ENCODE measurements at regions not wholly inside any gene's neighbourhood (a gene's known extent, or its start where the extent isn't known, plus 50 kb on each side); places are given as distances from the start of the nearest gene placed in this dataset.
"Not testable (repeated sequence)": the region's sequence is repeated elsewhere in the genome, so short reads cannot be mapped to it uniquely, and the experiment has no call there.

DNA sequence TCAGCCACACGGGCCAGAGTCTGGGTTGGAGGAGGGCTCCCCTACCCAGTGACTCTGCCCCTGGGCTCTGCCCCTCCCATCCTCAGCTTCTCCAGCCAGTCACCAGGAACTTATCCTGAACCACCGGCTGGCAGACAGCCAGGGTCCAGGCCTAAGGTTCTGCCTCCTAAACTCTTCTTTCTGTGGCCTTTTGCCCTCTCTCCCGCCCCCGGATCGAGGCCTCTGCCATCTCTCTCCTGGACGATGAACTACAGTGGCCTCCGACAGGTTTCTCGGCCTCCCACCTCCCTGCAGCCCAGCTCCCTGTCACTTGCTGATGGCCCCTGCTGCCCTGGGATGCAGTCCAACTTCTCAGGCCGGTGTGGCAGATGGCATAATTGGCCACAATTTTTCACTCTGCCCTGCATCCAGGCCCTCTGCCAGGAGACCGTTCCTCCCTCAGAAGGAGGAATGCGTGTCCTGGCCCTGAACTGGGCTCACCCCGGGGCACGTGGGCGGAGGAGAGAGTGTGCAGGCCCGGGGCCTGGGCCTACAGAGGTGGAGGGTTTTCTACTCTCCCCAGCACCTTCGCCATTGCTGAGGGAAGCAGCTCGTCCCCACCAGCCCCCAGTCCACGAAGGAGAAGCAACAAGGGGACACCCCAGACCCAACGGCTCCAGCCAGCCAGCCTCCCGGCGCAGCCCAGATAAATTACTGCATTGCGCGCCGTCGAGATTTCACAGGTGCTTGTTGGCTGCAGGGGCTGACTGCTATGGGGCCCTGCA lies 81.9 kb upstream of the LRPAP1 start:
- Histone ChIP-seq H3K4me1 (ENCODE audit: insufficient read depth, poor library complexity, severe bottlenecking) (no peaks in the 10 kb centered on the region), H3K36me3 (ENCODE audit: low read depth) (no peaks in the 10 kb centered on the region), H3K9me3 (ENCODE audit: severe bottlenecking) (no peaks in the 10 kb centered on the region), H3K27me3 (ENCODE audit: insufficient read depth, poor library complexity, severe bottlenecking) (peaks cover 5% of the 10 kb centered on the region), H3K27ac (ENCODE audit: poor library complexity, severe bottlenecking) (no peak overlapping the region), H3K4me3 (ENCODE audit: severe bottlenecking) (no peak overlapping the region)
- TF ChIP-seq, protein P1, sequence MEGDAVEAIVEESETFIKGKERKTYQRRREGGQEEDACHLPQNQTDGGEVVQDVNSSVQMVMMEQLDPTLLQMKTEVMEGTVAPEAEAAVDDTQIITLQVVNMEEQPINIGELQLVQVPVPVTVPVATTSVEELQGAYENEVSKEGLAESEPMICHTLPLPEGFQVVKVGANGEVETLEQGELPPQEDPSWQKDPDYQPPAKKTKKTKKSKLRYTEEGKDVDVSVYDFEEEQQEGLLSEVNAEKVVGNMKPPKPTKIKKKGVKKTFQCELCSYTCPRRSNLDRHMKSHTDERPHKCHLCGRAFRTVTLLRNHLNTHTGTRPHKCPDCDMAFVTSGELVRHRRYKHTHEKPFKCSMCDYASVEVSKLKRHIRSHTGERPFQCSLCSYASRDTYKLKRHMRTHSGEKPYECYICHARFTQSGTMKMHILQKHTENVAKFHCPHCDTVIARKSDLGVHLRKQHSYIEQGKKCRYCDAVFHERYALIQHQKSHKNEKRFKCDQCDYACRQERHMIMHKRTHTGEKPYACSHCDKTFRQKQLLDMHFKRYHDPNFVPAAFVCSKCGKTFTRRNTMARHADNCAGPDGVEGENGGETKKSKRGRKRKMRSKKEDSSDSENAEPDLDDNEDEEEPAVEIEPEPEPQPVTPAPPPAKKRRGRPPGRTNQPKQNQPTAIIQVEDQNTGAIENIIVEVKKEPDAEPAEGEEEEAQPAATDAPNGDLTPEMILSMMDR (IDR thresholded peaks at IDR 0.05; ENCODE audit: poor library complexity, severe bottlenecking): no peak
- DNase-seq (ENCODE audit: low spot score) (no peak), ATAC-seq (ENCODE audit: low read depth) (no peak)

DNA sequence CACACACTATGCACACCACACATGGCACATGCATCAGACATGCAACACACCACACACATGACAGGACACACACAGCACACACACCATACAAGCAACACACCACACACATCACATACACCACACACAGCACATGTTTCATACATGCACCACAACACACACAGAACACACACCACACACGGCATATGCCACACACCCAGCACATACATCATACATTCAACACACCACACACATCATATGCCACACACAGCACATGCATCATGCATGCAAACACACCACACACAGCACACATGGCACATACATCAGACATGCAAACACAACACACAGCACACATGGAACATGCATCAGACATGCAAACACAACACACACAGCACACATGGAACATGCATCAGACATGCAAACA lies 80.7 kb upstream of the LRPAP1 start:
- ATAC-seq (ENCODE audit: low read depth): no peak
- peaks cover 5% of the 10 kb centered on the region for H3K27me3 ChIP-seq (ENCODE audit: insufficient read depth, poor library complexity, severe bottlenecking)
- H3K36me3 ChIP-seq (ENCODE audit: low read depth): no peaks in the 10 kb centered on the region
- DNase-seq (ENCODE audit: low spot score): no peak
- H3K4me1 ChIP-seq (ENCODE audit: insufficient read depth, poor library complexity, severe bottlenecking): no peaks in the 10 kb centered on the region
- TF ChIP-seq, protein P1 (IDR thresholded peaks at IDR 0.05; ENCODE audit: poor library complexity, severe bottlenecking): no peak
- no peaks in the 10 kb centered on the region for H3K9me3 ChIP-seq (ENCODE audit: severe bottlenecking)
- H3K27ac ChIP-seq (ENCODE audit: poor library complexity, severe bottlenecking): no peak overlapping the region
- H3K4me3 ChIP-seq (ENCODE audit: severe bottlenecking): no peak overlapping the region

DNA sequence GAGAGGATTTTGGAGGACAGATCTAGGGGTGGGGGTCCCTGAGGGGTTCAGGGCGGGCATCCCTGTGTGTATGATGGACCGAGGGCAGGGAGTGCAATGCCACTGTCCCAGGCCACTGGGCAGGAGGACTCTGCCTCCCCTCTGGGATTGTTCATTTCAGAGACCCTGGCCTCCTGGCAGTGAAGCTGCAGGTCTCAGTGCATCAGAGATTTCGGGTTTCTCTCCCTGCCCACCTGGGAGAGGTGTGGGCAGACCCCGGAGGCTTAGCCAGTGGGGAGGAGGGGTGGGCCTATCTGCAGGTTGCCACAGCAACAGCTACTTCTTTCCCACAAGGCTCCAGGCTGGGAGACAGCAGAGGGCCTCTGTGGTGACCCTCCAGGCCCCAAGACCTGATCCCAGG lies 80.1 kb upstream of the LRPAP1 start:
- TF ChIP-seq, protein P1 (IDR thresholded peaks at IDR 0.05; ENCODE audit: poor library complexity, severe bottlenecking): no peak
- peaks cover 5% of the 10 kb centered on the region for H3K27me3 ChIP-seq (ENCODE audit: insufficient read depth, poor library complexity, severe bottlenecking)
- H3K9me3 ChIP-seq (ENCODE audit: severe bottlenecking): no peaks in the 10 kb centered on the region

DNA sequence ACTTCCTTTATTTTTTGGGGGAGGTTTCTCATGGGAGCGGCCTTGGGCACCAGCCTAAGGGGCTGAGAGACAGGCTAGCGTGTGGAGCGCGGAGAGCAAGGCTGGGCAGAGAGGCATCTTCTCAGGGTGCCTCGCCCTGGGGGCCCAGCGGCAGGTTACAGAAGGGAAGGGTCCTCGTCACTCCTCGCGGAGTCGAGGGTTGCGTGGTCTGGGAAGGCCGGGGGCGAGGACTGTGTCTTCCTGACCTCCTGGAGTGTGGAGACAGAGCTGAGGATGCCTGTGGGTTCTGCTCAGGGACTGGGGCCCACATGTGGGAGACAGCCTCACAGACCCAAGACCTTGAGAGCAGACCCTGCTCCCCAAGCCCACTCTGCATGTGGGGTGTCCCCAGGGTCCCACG lies 79.6 kb upstream of the LRPAP1 start:
- DNase-seq (ENCODE audit: low spot score): no peak
- H3K4me3 ChIP-seq (ENCODE audit: severe bottlenecking): no peak overlapping the region
- H3K36me3 ChIP-seq (ENCODE audit: low read depth): no peaks in the 10 kb centered on the region
- no peaks in the 10 kb centered on the region for H3K9me3 ChIP-seq (ENCODE audit: severe bottlenecking)
- no peak for ATAC-seq (ENCODE audit: low read depth)
- no peaks in the 10 kb centered on the region for H3K4me1 ChIP-seq (ENCODE audit: insufficient read depth, poor library complexity, severe bottlenecking)
- no peak overlapping the region for H3K27ac ChIP-seq (ENCODE audit: poor library complexity, severe bottlenecking)
- TF ChIP-seq, protein P1 (IDR thresholded peaks at IDR 0.05; ENCODE audit: poor library complexity, severe bottlenecking): no peak
- peaks cover 5% of the 10 kb centered on the region for H3K27me3 ChIP-seq (ENCODE audit: insufficient read depth, poor library complexity, severe bottlenecking)

More for the DNA sequence above, 80.1 kb upstream of the LRPAP1 start:
- Histone ChIP-seq H3K4me1 (ENCODE audit: insufficient read depth, poor library complexity, severe bottlenecking) (no peaks in the 10 kb centered on the region), H3K4me3 (ENCODE audit: severe bottlenecking) (no peak overlapping the region), H3K27ac (ENCODE audit: poor library complexity, severe bottlenecking) (no peak overlapping the region), H3K36me3 (ENCODE audit: low read depth) (no peaks in the 10 kb centered on the region)
- no peak for DNase-seq (ENCODE audit: low spot score)
- ATAC-seq (ENCODE audit: low read depth): no peak

DNA sequence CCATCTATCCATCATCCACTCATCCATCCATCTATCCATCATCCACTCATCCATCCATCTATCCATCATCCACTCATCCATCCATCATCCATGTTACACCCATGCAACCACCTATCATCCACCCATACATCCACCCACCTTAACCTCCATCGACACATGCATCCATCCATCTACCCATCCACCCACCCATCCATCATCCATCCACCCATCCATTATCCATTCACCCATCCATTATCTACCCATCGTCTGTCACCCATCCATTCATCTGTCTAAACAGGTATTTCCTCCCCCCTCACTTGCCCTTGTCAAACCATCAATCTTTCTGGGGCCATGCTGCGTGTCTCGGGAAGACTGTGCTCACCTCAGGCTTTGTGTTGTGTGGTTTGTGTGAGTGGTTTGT lies 78.6 kb upstream of the LRPAP1 start:
- not testable (repeated sequence) for H3K4me3 ChIP-seq (ENCODE audit: severe bottlenecking); H3K27me3 ChIP-seq (ENCODE audit: insufficient read depth, poor library complexity, severe bottlenecking); DNase-seq (ENCODE audit: low spot score); ATAC-seq (ENCODE audit: low read depth); H3K36me3 ChIP-seq (ENCODE audit: low read depth); H3K27ac ChIP-seq (ENCODE audit: poor library complexity, severe bottlenecking); H3K4me1 ChIP-seq (ENCODE audit: insufficient read depth, poor library complexity, severe bottlenecking); H3K9me3 ChIP-seq (ENCODE audit: severe bottlenecking)

DNA sequence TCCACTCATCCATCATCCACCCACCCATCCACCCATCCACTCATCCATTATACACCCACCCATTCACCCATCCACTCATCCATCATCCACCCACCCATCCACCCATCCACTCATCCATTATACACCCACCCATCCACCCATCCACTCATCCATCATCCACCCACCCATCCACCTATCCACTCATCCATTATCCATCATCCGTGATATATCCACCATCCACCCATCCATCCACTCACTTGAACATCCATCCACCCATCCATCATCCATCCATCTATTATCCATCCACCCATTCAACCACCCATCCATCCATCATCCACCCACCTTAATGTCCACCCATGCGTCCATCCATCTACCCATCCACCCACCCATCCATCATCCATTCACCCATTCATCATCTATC lies 77.7 kb upstream of the LRPAP1 start:
- H3K36me3 ChIP-seq (ENCODE audit: low read depth); H3K27ac ChIP-seq (ENCODE audit: poor library complexity, severe bottlenecking); DNase-seq (ENCODE audit: low spot score); H3K9me3 ChIP-seq (ENCODE audit: severe bottlenecking); H3K27me3 ChIP-seq (ENCODE audit: insufficient read depth, poor library complexity, severe bottlenecking); ATAC-seq (ENCODE audit: low read depth); H3K4me1 ChIP-seq (ENCODE audit: insufficient read depth, poor library complexity, severe bottlenecking); H3K4me3 ChIP-seq (ENCODE audit: severe bottlenecking): not testable (repeated sequence)
